ENCODE measurements at regions not wholly inside any gene's neighbourhood (a gene's known extent, or its start where the extent isn't known, plus 50 kb on each side); places are given as distances from the start of the nearest gene placed in this dataset.

GRCh38 chr2:238632181-238633060 is 205.7 kb downstream of the ASB1 start:
- Histone ChIP-seq H3K27me3 (no peaks in the 10 kb centered on the region), H3K4me1 (no peaks in the 10 kb centered on the region), H3K27ac (no peak overlapping the region), H3K36me3 (no peaks in the 10 kb centered on the region), H3K4me3 (no peak overlapping the region), H3K9me3 (no peaks in the 10 kb centered on the region)
- intact Hi-C loops (cut with DNase I), result no loop called here
- TF ChIP-seq CTCF (IDR thresholded peaks at IDR 0.05) (no peak), POLR2A (IDR thresholded peaks at IDR 0.05) (no peak)
- DNase-seq (no peak), ATAC-seq (no peak)
- 45% methylated on average over 4 of the region's 26 CpGs for WGBS (ENCODE audit: insufficient coverage, low coverage, low lambda C conversion rate, missing lambda C conversion rate)

GRCh38 chr2:238633426-238634328 is 206.9 kb downstream of the ASB1 start:
- DNase-seq, result no peak
- no peak overlapping the region for H3K27ac ChIP-seq
- no peak overlapping the region for H3K4me3 ChIP-seq
- TF ChIP-seq POLR2A (IDR thresholded peaks at IDR 0.05), result no peak
- no peak for TF ChIP-seq CTCF (IDR thresholded peaks at IDR 0.05)
- intact Hi-C loops (cut with DNase I), result no loop called here
- ATAC-seq, result no peak
- H3K27me3 ChIP-seq, result no peaks in the 10 kb centered on the region
- H3K4me1 ChIP-seq, result no peaks in the 10 kb centered on the region
- no peaks in the 10 kb centered on the region for H3K9me3 ChIP-seq
- no peaks in the 10 kb centered on the region for H3K36me3 ChIP-seq
- 69% methylated on average over 37 of the region's 41 CpGs for WGBS (ENCODE audit: insufficient coverage, low coverage, low lambda C conversion rate, missing lambda C conversion rate)

- no peaks in the 10 kb centered on the region for H3K9me3 ChIP-seq
- intact Hi-C loops (cut with DNase I), result no loop called here
- no peaks in the 10 kb centered on the region for H3K4me1 ChIP-seq
- no peaks in the 10 kb centered on the region for H3K27me3 ChIP-seq
- WGBS (ENCODE audit: insufficient coverage, low coverage, low lambda C conversion rate, missing lambda C conversion rate), result 62% methylated on average over 4 of the region's 12 CpGs
- TF ChIP-seq POLR2A (IDR thresholded peaks at IDR 0.05) (no peak), CTCF (IDR thresholded peaks at IDR 0.05) (no peak)
- H3K27ac ChIP-seq, result no peak overlapping the region
- DNase-seq (no peak), ATAC-seq (no peak)
- H3K36me3 ChIP-seq, result no peaks in the 10 kb centered on the region
- no peak overlapping the region for H3K4me3 ChIP-seq
Measured at GRCh38 chr2:238634701-238635357, 208.1 kb downstream of the ASB1 start.

GRCh38 chr2:238635647-238636051 is 208.9 kb downstream of the ASB1 start:
- no peaks in the 10 kb centered on the region for H3K4me1 ChIP-seq
- H3K9me3 ChIP-seq, result no peaks in the 10 kb centered on the region
- DNase-seq (no peak), ATAC-seq (no peak)
- H3K4me3 ChIP-seq, result no peak overlapping the region
- no peaks in the 10 kb centered on the region for H3K36me3 ChIP-seq
- TF ChIP-seq POLR2A (IDR thresholded peaks at IDR 0.05), result no peak
- no peak for TF ChIP-seq CTCF (IDR thresholded peaks at IDR 0.05)
- H3K27ac ChIP-seq, result no peak overlapping the region
- H3K27me3 ChIP-seq, result no peaks in the 10 kb centered on the region
- intact Hi-C loops (cut with DNase I), result no loop called here
- WGBS (ENCODE audit: insufficient coverage, low coverage, low lambda C conversion rate, missing lambda C conversion rate), result 72% methylated on average over 6 of the region's 8 CpGs
